ENCODE measurements at regions not wholly inside any gene's neighbourhood (a gene's known extent, or its start where the extent isn't known, plus 50 kb on each side); places are given as distances from the start of the nearest gene placed in this dataset.

DNA sequence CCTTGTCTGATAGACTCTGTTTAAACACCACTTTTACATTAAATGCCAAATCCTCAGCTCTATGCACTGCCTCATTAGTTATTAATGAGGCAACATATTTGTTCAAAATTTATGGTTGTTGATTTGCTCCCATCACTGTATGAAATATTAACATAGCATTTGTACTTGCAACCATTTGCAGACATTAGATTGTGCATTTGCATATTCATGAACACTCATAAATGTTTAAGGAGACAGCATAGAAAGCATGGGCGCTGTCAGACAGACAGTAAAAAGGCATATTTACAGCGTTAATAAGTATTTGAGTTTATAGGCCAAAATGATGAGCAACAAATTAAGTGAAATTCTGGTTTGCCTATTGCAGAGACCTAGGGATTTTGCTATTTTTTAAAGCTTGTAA lies 502.3 kb downstream of the TXNL1 start:
- WGBS, 2 donors: 86 to 87% methylated on average over 2 of the region's 2 CpGs
- TF ChIP-seq POLR2A (IDR thresholded peaks at IDR 0.05) (no peak), POLR2AphosphoS5 (IDR thresholded peaks at IDR 0.05) (no peak), EP300 (IDR thresholded peaks at IDR 0.05) (no peak)
- TF ChIP-seq, protein P1, sequence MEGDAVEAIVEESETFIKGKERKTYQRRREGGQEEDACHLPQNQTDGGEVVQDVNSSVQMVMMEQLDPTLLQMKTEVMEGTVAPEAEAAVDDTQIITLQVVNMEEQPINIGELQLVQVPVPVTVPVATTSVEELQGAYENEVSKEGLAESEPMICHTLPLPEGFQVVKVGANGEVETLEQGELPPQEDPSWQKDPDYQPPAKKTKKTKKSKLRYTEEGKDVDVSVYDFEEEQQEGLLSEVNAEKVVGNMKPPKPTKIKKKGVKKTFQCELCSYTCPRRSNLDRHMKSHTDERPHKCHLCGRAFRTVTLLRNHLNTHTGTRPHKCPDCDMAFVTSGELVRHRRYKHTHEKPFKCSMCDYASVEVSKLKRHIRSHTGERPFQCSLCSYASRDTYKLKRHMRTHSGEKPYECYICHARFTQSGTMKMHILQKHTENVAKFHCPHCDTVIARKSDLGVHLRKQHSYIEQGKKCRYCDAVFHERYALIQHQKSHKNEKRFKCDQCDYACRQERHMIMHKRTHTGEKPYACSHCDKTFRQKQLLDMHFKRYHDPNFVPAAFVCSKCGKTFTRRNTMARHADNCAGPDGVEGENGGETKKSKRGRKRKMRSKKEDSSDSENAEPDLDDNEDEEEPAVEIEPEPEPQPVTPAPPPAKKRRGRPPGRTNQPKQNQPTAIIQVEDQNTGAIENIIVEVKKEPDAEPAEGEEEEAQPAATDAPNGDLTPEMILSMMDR (IDR thresholded peaks at IDR 0.05): no peak
- no peak for DNase-seq
- Histone ChIP-seq H3K9me3 (no peaks in the 10 kb centered on the region), H3K4me3 (no peak overlapping the region), H3K4me1 (peaks cover 0 to 15% (median 13%) of the 10 kb centered on the region in 4 donors), H3K27ac (no peak overlapping the region), H3K27me3 (no peaks in the 10 kb centered on the region), H3K36me3 (no peaks in the 10 kb centered on the region)
- intact Hi-C loops (cut with DNase I): no loop called here

DNA sequence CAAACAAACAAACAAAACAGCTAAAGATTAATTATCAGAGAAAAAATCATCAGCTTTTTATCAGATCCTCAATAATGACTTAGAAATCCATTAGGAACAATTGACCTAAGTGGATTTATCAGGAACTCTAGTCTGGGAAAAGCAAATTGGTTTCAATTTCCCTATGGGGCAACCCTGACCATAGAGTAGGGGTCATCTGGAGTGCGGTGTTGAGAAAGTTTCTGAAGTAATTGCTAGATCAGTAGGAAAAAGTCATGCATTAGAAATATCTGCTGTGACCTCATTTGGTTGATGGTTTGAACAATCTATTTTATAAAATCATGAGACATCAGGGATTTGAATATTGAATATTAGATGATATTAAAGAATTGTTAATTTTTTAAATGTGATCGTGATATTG lies 507.9 kb downstream of the TXNL1 start:
- Histone ChIP-seq H3K27me3 (no peaks in the 10 kb centered on the region), H3K36me3 (no peaks in the 10 kb centered on the region), H3K4me3 (no peak overlapping the region), H3K9me3 (no peaks in the 10 kb centered on the region), H3K27ac (no peak overlapping the region), H3K4me1 (no peaks in the 10 kb centered on the region)
- intact Hi-C loops (cut with DNase I): no loop called here
- TF ChIP-seq POLR2A (IDR thresholded peaks at IDR 0.05): no peak
- TF ChIP-seq EP300 (IDR thresholded peaks at IDR 0.05): no peak
- TF ChIP-seq POLR2AphosphoS5 (IDR thresholded peaks at IDR 0.05): no peak
- TF ChIP-seq, protein P1 (IDR thresholded peaks at IDR 0.05): no peak
- DNase-seq: no peak
- 90 to 91% methylated on average over 2 of the region's 2 CpGs for WGBS, 2 donors

DNA sequence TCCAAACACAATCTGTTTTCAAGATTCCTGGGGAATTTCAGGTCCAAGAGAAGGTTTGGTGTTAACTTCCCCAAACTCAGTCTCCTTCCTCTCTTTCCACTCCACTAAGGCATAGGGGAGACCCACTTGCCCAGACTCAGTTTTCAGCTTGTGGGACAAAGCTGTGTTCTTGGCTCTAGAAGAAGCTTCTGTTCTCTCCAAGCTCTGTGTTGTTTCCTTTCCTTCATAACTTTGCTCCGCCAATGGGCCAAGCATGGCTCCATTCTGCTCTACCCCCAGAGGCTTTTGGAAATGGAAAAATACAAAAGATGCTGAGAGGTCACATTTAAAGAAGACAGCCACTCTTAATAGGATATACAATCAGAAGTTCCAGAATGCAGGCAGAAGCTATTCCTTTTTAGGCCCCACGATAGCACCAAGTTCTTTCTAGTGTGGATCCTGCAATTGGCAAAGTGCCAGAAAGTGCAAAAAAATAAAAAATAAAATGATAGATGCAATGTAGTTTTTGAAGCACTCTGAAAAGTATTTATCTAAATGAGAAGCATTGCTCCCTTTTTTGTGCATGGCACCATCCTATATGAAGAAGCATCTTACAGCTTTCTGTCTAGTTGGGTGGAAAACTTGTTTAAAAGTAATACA lies 510.1 kb downstream of the TXNL1 start:
- Histone ChIP-seq H3K27ac (no peak overlapping the region), H3K36me3 (no peaks in the 10 kb centered on the region), H3K4me1 (peaks cover 0 to 11% (median 0%) of the 10 kb centered on the region in 4 donors), H3K9me3 (no peaks in the 10 kb centered on the region), H3K27me3 (no peaks in the 10 kb centered on the region), H3K4me3 (no peak overlapping the region)
- DNase-seq: no peak
- TF ChIP-seq EP300 (IDR thresholded peaks at IDR 0.05) (no peak), POLR2AphosphoS5 (IDR thresholded peaks at IDR 0.05) (no peak), POLR2A (IDR thresholded peaks at IDR 0.05) (no peak)
- TF ChIP-seq, protein P1 (IDR thresholded peaks at IDR 0.05): no peak
- intact Hi-C loops (cut with DNase I): no loop called here
- WGBS, 2 donors: 38 to 63% methylated on average over 2 of the region's 2 CpGs

DNA sequence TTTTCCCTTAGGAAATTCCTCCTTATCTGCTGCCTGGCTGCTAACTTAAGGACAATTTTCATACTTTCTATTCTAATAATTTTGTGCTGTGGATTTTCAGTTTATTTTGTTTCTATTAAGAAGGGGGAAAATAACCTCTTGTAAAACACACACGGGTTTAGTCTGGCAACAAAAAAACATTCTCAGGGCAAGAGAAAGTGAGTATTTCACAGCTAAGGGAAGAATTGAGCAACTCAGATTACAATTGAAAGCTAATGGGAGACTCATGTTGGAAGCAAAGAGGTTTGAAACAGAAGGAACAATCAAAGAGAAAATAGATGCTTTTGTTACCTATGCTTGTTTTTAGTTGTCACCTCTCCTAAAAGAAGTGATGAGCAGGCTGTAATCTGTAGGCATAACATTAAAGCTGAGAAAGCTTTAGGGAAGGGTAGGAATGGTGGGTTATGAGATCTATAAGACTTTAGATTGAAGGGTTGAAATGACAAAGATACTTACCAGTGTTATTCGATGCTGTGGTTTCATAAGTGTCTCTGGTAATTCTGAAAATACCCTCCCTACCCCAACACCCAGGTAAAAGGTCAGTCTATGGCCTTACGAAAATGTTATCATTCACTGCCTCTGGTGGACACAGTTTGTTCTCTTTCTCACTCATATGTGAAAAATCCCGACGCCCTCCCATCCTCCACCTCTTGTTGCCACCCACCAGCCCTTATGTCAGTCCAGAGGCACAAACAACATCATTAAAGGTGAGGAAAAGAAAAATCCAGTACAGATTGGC lies 510.9 kb downstream of the TXNL1 start:
- DNase-seq: no peak
- Histone ChIP-seq H3K36me3 (no peaks in the 10 kb centered on the region), H3K9me3 (no peaks in the 10 kb centered on the region), H3K27ac (no peak overlapping the region), H3K27me3 (no peaks in the 10 kb centered on the region), H3K4me1 (peaks cover 0 to 11% (median 0%) of the 10 kb centered on the region in 4 donors), H3K4me3 (no peak overlapping the region)
- intact Hi-C loops (cut with DNase I): no loop called here
- TF ChIP-seq POLR2AphosphoS5 (IDR thresholded peaks at IDR 0.05) (no peak), EP300 (IDR thresholded peaks at IDR 0.05) (no peak), POLR2A (IDR thresholded peaks at IDR 0.05) (no peak)
- TF ChIP-seq, protein P1 (IDR thresholded peaks at IDR 0.05): no peak
- WGBS, 2 donors: 76 to 86% methylated on average over 5 of the region's 5 CpGs

Measured in sigmoid colon (tissue), 6 donors.